Spleen (tissue), 11 donors: ENCODE measurements at regions not wholly inside any gene's neighbourhood (a gene's known extent, or its start where the extent isn't known, plus 50 kb on each side); places are given as distances from the start of the nearest gene placed in this dataset.
"Not testable (repeated sequence)": the region's sequence is repeated elsewhere in the genome, so short reads cannot be mapped to it uniquely, and the experiment has no call there.

Experiments used
- DNase-seq: peaks from one replicate; pipeline ENCODE4 v3.0.0-alpha.2; 2020
- H3K27ac ChIP-seq, 8 donors: fragments of 200-600 bp; sonication (generic) in 7 of 8; 1 replicate in 4 of 8; 2 replicates in 4 of 8; pipeline versions ENCODE4 v1.5.0 to v1.8.0; 2016 to 2021; ENCODE audit warnings: inconsistent platforms in 4 of 8, mild to moderate bottlenecking in 4 of 8, moderate library complexity in 1 of 8
- H3K27me3 ChIP-seq, 7 donors: fragments of 200-600 bp; sonication (generic) in 6 of 7; replicated peaks in 1 of 7; 1 replicate in 4 of 7; 2 replicates in 3 of 7; pipeline versions ENCODE4 v1.5.0 to v1.8.0; 2016 to 2021; ENCODE audit warnings: inconsistent platforms in 3 of 7, mild to moderate bottlenecking in 1 of 7
- H3K36me3 ChIP-seq, 6 donors: fragments of 200-600 bp; sonication (generic) in 5 of 6; 1 replicate in 4 of 6; 2 replicates in 2 of 6; pipeline versions ENCODE4 v1.5.0 to v1.8.0; 2016 to 2021; ENCODE audit warnings: inconsistent platforms in 2 of 6
- H3K4me1 ChIP-seq, 6 donors: fragments of 200-600 bp; sonication (generic) in 5 of 6; 1 replicate in 3 of 6; 2 replicates in 3 of 6; pipeline versions ENCODE4 v1.5.0 to v1.8.0; 2016 to 2021; ENCODE audit warnings: inconsistent platforms in 3 of 6
- H3K4me3 ChIP-seq, 8 donors: fragments of 200-600 bp; sonication (generic) in 7 of 8; 1 replicate in 4 of 8; 2 replicates in 4 of 8; pipeline versions ENCODE4 v1.5.0 to v1.8.0; 2016 to 2021; ENCODE audit warnings: inconsistent platforms in 4 of 8, mild to moderate bottlenecking in 4 of 8, moderate library complexity in 2 of 8
- H3K9me3 ChIP-seq, 8 donors: fragments of 200-600 bp; sonication (generic) in 7 of 8; 1 replicate in 4 of 8; 2 replicates in 4 of 8; pipeline versions ENCODE4 v1.5.0 to v1.8.0; 2016 to 2021; ENCODE audit warnings: inconsistent platforms in 4 of 8
- CTCF ChIP-seq, 11 experiments: fragments of 200-600 bp in 7 of 11; fragments of 450-650 bp in 4 of 11; sonication (generic) in 4 of 11; IDR thresholded peaks in 8 of 11; conservative IDR thresholded peaks in 3 of 11; 1 replicate in 7 of 11; 2 replicates in 4 of 11; pipeline versions ENCODE4 v1.4.0 to v1.8.0; 2016 to 2021; ENCODE audit warnings: antibody characterized with exemption in 11 of 11, inconsistent platforms in 4 of 11, mild to moderate bottlenecking in 1 of 11
- POLR2A ChIP-seq, 3 donors: fragments of 450-650 bp; IDR thresholded peaks; one replicate each; pipeline ENCODE4 v1.5.1; 2017; ENCODE audit warnings: antibody characterized with exemption in 3 of 3, mild to moderate bottlenecking in 1 of 3
- POLR2AphosphoS5 ChIP-seq, 3 donors: sonication (generic); formaldehyde crosslinking; IDR thresholded peaks; one replicate each; pipeline ENCODE4 v1.5.1; 2017; ENCODE audit warnings: antibody characterized with exemption in 3 of 3
- WGBS, 5 donors: extraction: QIAGEN DNeasy Blood & Tissue Kit in 3 of 5; methylation state at CpG; one replicate each; pipeline versions ENCODE4 v1.1.5 to v1.1.7; 2013 to 2018; 5-methylcytosine and 5-hydroxymethylcytosine counted together
- intact Hi-C: fragments of 100-400 bp; cut with DNase I; formaldehyde crosslinking; loops from one replicate; pipeline ENCODE4 v1.15.0; 2023; ENCODE audit warnings: low total_unique reads
- donor health status: healthy with polysubstance abuse.
- donor health status: DM: no; HTN: no; CAD: no; lungs with moderate emphysema.
- donor health status: DM: no; HTN: no; CAD: no.
- donor health status: Bipolar disorder and iron deficiency.
- donor health status: healthy.
- donor health status: DM: no; HTN: no; CAD: no.
- donor health status: DM: yes; HTN: yes; CAD: no.

- Histone ChIP-seq H3K4me3 (no peak overlapping the region), H3K27me3 (no peaks in the 10 kb centered on the region), H3K27ac (no peak overlapping the region), H3K4me1 (peaks cover 0 to 13% (median 0%) of the 10 kb centered on the region in 6 donors), H3K36me3 (no peaks in the 10 kb centered on the region), H3K9me3 (no peaks in the 10 kb centered on the region)
- intact Hi-C loops, result no loop called here
- TF ChIP-seq CTCF (IDR thresholded peaks at IDR 0.05 in 8 of 11, conservative IDR thresholded peaks at IDR 0.05 in 3 of 11), result no peak
- TF ChIP-seq POLR2A (IDR thresholded peaks at IDR 0.05), result no peak
- TF ChIP-seq POLR2AphosphoS5 (IDR thresholded peaks at IDR 0.05), result no peak
- DNase-seq, result no peak
- 14 to 39% (median 20%) methylated on average over 2 of the region's 2 CpGs for WGBS, 5 donors
Observed at GRCh38 chr6:112910256-112910655, 563.1 kb downstream of the RFPL4B start.

- no peaks in the 10 kb centered on the region for H3K27me3 ChIP-seq
- DNase-seq, result no peak
- 51 to 82% (median 71%) methylated on average over 3 of the region's 3 CpGs for WGBS, 5 donors
- no peak overlapping the region for H3K4me3 ChIP-seq
- H3K27ac ChIP-seq, result peak overlapping the region in 4 of 8 donors; percentile 9 to 39 (median 33)
- TF ChIP-seq POLR2A (IDR thresholded peaks at IDR 0.05) (no peak), POLR2AphosphoS5 (IDR thresholded peaks at IDR 0.05) (no peak), CTCF (IDR thresholded peaks at IDR 0.05 in 8 of 11, conservative IDR thresholded peaks at IDR 0.05 in 3 of 11) (no peak)
- H3K36me3 ChIP-seq, result no peaks in the 10 kb centered on the region
- peaks cover 0 to 13% (median 0%) of the 10 kb centered on the region in 6 donors for H3K4me1 ChIP-seq
- intact Hi-C loops, result no loop called here
- H3K9me3 ChIP-seq, result no peaks in the 10 kb centered on the region
Observed at GRCh38 chr6:112911959-112912358, 564.8 kb downstream of the RFPL4B start.

GRCh38 chr6:112912416-112913101, 565.4 kb downstream of the RFPL4B start:
- no peak overlapping the region for H3K4me3 ChIP-seq
- H3K27ac ChIP-seq, result peak overlapping the region in 4 of 8 donors; percentile 9 to 39 (median 33)
- no peaks in the 10 kb centered on the region for H3K9me3 ChIP-seq
- no peak for TF ChIP-seq POLR2AphosphoS5 (IDR thresholded peaks at IDR 0.05)
- no peak for TF ChIP-seq POLR2A (IDR thresholded peaks at IDR 0.05)
- TF ChIP-seq CTCF (IDR thresholded peaks at IDR 0.05 in 8 of 11, conservative IDR thresholded peaks at IDR 0.05 in 3 of 11), result no peak
- DNase-seq, result no peak
- no peaks in the 10 kb centered on the region for H3K36me3 ChIP-seq
- intact Hi-C loops, result no loop called here
- H3K27me3 ChIP-seq, result no peaks in the 10 kb centered on the region
- WGBS, 5 donors, result 42 to 73% (median 67%) methylated on average over 2 of the region's 2 CpGs
- peaks cover 0 to 13% (median 0%) of the 10 kb centered on the region in 6 donors for H3K4me1 ChIP-seq

- intact Hi-C loops, H3K27ac ChIP-seq, H3K4me1 ChIP-seq, DNase-seq, H3K4me3 ChIP-seq, H3K27me3 ChIP-seq, H3K36me3 ChIP-seq: not testable (repeated sequence)
- 69 to 96% (median 90%) methylated on average over 2 to 11 of the region's 14 CpGs for WGBS, 5 donors
- H3K9me3 ChIP-seq, result peaks cover 0 to 30% (median 15%) of the 10 kb centered on the region in 8 donors
Observed at GRCh38 chr6:112919744-112920143, 572.6 kb downstream of the RFPL4B start.
